IPS-18a (cell line): ENCODE measurements at regions not wholly inside any gene's neighbourhood (a gene's known extent, or its start where the extent isn't known, plus 50 kb on each side); places are given as distances from the start of the nearest gene placed in this dataset.
"Not testable (repeated sequence)": the region's sequence is repeated elsewhere in the genome, so short reads cannot be mapped to it uniquely, and the experiment has no call there.

ENCODE experiments used
- H3K27ac ChIP-seq: one replicate; pipeline ENCODE4 v1.5.1; 2013; ENCODE audit warnings: low read length
- H3K27me3 ChIP-seq: one replicate; pipeline ENCODE4 v1.6.1; 2013; ENCODE audit warnings: mild to moderate bottlenecking, low read length; ENCODE audit not compliant: control insufficient read depth, insufficient read depth
- H3K36me3 ChIP-seq: one replicate; pipeline ENCODE4 v1.6.1; 2013; ENCODE audit warnings: low read depth, low read length; ENCODE audit not compliant: control insufficient read depth
- H3K4me1 ChIP-seq: one replicate; pipeline ENCODE4 v1.6.1; 2013; ENCODE audit warnings: low read depth, low read length; ENCODE audit not compliant: control insufficient read depth
- H3K4me3 ChIP-seq: one replicate; pipeline ENCODE4 v1.5.1; 2013; ENCODE audit warnings: low read length
- H3K9ac ChIP-seq: one replicate; pipeline ENCODE4 v1.6.1; 2013; ENCODE audit warnings: mild to moderate bottlenecking, low read length, moderate library complexity
- H3K9me3 ChIP-seq: one replicate; pipeline ENCODE4 v1.6.1; 2013; ENCODE audit warnings: low read depth, low read length; ENCODE audit not compliant: control insufficient read depth

DNA sequence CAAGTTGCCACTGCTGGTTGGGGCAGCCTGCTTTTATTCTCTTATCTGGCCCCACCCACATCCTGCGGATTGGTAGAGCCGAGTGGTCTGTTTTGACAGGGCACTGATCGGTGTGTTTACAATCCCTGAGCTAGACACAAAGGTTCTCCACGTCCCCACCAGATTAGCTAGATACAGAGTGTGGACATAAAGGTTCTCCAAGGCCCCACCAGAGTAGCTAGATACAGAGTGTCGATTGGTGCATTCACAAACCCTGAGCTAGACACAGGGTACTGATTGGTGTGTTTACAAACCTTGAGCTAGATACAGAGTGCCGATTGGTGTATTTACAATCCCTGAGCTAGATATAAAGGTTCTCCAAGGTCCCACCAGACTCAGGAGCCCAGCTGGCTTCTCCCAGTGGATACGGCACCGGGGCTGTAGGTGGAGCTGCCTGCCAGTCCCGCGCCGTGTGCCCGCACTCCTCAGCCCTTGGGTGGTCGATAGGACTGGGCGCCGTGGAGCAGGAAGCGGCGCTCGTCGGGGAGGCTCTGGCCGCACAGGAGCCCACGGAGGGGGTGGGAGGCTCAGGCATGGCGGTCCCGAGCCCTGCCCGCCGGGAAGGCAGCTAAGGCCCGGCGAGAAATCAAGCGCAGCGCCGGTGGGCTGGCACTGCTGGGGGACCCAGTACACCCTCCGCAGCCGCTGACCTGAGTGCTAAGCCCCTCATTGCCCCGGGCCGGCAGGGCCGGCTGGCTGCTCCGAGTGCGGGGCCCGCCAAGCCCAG, 157.8 kb upstream of the PPP1R3A start:
- not testable (repeated sequence) for H3K27ac ChIP-seq, H3K4me1 ChIP-seq, H3K27me3 ChIP-seq, H3K9me3 ChIP-seq, H3K9ac ChIP-seq, H3K36me3 ChIP-seq, H3K4me3 ChIP-seq

DNA sequence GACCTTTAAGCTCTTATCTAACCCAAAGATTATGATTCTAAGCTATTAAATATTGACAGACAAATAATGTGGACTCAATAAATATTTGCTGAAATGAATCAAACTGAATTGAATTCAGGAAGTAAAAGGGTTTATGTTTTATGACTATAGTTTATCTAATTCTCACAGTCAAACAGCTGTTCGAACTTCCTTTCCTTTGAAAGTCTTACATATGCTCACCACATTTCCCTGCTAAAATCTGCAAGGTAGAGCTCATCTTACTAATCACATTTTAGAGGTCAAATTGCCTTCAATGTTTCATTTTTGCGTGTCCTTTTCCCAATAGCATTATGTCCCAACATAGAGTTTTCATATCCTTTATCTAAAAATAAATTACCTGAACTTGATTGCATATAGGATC, 154.9 kb upstream of the PPP1R3A start:
- H3K4me1 ChIP-seq = no peaks in the 10 kb centered on the region
- no peaks in the 10 kb centered on the region for H3K27me3 ChIP-seq
- H3K4me3 ChIP-seq = no peak overlapping the region
- H3K9me3 ChIP-seq = no peaks in the 10 kb centered on the region
- H3K36me3 ChIP-seq = no peaks in the 10 kb centered on the region
- H3K9ac ChIP-seq = no peak overlapping the region
- H3K27ac ChIP-seq = no peak overlapping the region

DNA sequence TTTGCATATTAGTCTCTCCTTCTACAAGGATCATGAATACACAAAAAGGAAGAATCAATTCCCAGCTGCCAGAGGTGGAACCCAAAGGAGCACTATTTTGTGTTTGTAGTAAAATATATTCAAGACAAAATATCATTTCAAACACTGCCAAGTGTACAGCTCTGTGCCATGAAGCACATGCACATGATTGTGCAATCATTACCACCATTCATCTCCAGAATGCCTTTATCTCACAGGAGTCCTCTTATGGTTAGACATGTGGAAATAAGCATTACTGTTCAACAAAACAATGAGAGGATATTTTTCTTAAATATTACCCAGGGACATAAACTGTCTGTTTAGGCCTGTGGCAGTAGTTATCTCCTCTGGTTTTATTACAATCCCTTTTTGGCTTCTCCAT, 151.4 kb upstream of the PPP1R3A start:
- H3K27me3 ChIP-seq = no peaks in the 10 kb centered on the region

GRCh38 chr7:114062810-114063209, 144.0 kb upstream of the PPP1R3A start:
- Histone ChIP-seq H3K36me3 (no peaks in the 10 kb centered on the region), H3K4me1 (no peaks in the 10 kb centered on the region), H3K4me3 (no peak overlapping the region), H3K9me3 (no peaks in the 10 kb centered on the region), H3K27me3 (no peaks in the 10 kb centered on the region), H3K27ac (no peak overlapping the region), H3K9ac (no peak overlapping the region)

More for the DNA sequence above, 151.4 kb upstream of the PPP1R3A start:
- Histone ChIP-seq H3K9ac (no peak overlapping the region), H3K36me3 (no peaks in the 10 kb centered on the region), H3K4me3 (no peak overlapping the region), H3K27ac (no peak overlapping the region), H3K9me3 (no peaks in the 10 kb centered on the region), H3K4me1 (no peaks in the 10 kb centered on the region)

GRCh38 chr7:114051871-114052331, 133.1 kb upstream of the PPP1R3A start:
- Histone ChIP-seq H3K9ac (no peak overlapping the region), H3K36me3 (no peaks in the 10 kb centered on the region), H3K9me3 (no peaks in the 10 kb centered on the region), H3K27me3 (no peaks in the 10 kb centered on the region), H3K4me1 (no peaks in the 10 kb centered on the region), H3K4me3 (no peak overlapping the region), H3K27ac (no peak overlapping the region)

DNA sequence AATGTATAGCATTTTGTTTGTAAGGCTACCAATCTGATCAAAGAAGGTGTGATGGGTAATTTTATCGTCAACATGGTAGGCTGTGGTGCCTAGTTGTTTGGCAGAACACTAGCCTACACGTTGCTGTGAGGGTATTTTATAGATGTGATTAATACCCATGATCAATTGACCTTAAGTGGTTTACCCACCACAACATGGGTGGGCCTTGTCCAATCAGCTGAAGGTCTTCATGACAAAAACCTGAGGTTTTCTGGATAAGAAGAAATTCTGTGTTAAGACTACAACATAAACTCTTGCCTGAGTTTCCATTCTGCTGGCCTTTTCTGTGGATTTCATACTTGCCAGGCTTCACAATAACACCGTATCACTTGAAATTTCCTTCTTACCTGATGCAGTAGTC, 131.8 kb upstream of the PPP1R3A start:
- Histone ChIP-seq H3K27ac (no peak overlapping the region), H3K9me3 (no peaks in the 10 kb centered on the region), H3K9ac (no peak overlapping the region), H3K4me1 (no peaks in the 10 kb centered on the region), H3K4me3 (no peak overlapping the region), H3K27me3 (no peaks in the 10 kb centered on the region), H3K36me3 (no peaks in the 10 kb centered on the region)

GRCh38 chr7:114048386-114049235, 129.8 kb upstream of the PPP1R3A start:
- Histone ChIP-seq H3K9ac (no peak overlapping the region), H3K27ac (no peak overlapping the region)

DNA sequence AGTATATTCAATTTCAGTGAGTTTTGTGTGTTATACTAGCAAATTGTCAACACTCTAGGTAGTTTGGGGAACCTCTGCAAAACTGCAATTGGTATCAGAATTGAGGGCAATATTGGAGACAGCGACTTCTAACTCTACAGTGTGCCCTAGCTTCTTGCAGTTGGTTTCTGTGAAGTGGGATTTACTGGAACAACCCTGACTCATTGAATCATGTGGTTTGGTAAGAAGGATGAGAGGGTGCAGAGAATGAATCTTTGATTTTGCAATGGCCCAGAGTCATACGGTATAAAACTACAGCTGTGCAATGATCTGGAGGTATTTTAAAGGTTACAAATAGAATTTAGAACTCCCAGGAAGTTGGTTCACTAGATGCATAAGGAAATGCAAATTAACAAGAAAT, 129.1 kb upstream of the PPP1R3A start:
- Histone ChIP-seq H3K4me3 (no peak overlapping the region), H3K9ac (no peak overlapping the region), H3K4me1 (no peaks in the 10 kb centered on the region), H3K27me3 (no peaks in the 10 kb centered on the region), H3K27ac (no peak overlapping the region), H3K36me3 (no peaks in the 10 kb centered on the region), H3K9me3 (no peaks in the 10 kb centered on the region)

More at GRCh38 chr7:114048386-114049235, 129.8 kb upstream of the PPP1R3A start:
- Histone ChIP-seq H3K4me1 (no peaks in the 10 kb centered on the region), H3K36me3 (no peaks in the 10 kb centered on the region), H3K27me3 (no peaks in the 10 kb centered on the region), H3K4me3 (no peak overlapping the region), H3K9me3 (no peaks in the 10 kb centered on the region)

- no peaks in the 10 kb centered on the region for H3K36me3 ChIP-seq
- H3K9me3 ChIP-seq = no peaks in the 10 kb centered on the region
- no peak overlapping the region for H3K4me3 ChIP-seq
- H3K27ac ChIP-seq = no peak overlapping the region
- no peaks in the 10 kb centered on the region for H3K4me1 ChIP-seq
- no peaks in the 10 kb centered on the region for H3K27me3 ChIP-seq
- no peak overlapping the region for H3K9ac ChIP-seq
These were observed 114.7 kb upstream of the PPP1R3A start for GRCh38 chr7:114033475-114033874.

GRCh38 chr7:114026486-114027089, 107.8 kb upstream of the PPP1R3A start:
- Histone ChIP-seq H3K4me3 (no peak overlapping the region), H3K9ac (no peak overlapping the region), H3K27ac (no peak overlapping the region), H3K9me3 (no peaks in the 10 kb centered on the region), H3K36me3 (no peaks in the 10 kb centered on the region), H3K27me3 (no peaks in the 10 kb centered on the region), H3K4me1 (no peaks in the 10 kb centered on the region)

DNA sequence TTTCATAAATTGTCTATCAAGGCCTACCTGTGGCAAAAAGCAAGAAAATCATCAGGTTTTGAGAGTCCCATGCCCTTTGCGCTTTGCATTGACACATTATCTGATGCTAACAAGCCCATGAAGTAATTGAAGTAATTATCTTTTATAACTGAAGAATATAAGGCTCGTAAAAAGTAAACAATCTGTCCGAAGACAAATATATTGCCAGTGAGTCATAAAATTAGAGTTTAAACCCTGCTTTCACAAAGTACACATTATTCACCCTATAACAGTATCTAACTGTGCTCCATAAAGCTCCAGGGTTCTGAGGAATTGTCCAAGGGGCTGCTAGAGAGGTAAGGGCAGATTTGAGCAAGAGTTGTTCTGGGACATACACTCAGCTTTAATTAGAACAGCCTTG, 102.3 kb upstream of the PPP1R3A start:
- Histone ChIP-seq H3K36me3 (no peaks in the 10 kb centered on the region), H3K9ac (no peak overlapping the region), H3K4me3 (no peak overlapping the region), H3K4me1 (no peaks in the 10 kb centered on the region), H3K27me3 (no peaks in the 10 kb centered on the region), H3K9me3 (no peaks in the 10 kb centered on the region), H3K27ac (no peak overlapping the region)
